ENCODE measurements at regions not wholly inside any gene's neighbourhood (a gene's known extent, or its start where the extent isn't known, plus 50 kb on each side); places are given as distances from the start of the nearest gene placed in this dataset.
"Not testable (repeated sequence)": the region's sequence is repeated elsewhere in the genome, so short reads cannot be mapped to it uniquely, and the experiment has no call there.

DNA sequence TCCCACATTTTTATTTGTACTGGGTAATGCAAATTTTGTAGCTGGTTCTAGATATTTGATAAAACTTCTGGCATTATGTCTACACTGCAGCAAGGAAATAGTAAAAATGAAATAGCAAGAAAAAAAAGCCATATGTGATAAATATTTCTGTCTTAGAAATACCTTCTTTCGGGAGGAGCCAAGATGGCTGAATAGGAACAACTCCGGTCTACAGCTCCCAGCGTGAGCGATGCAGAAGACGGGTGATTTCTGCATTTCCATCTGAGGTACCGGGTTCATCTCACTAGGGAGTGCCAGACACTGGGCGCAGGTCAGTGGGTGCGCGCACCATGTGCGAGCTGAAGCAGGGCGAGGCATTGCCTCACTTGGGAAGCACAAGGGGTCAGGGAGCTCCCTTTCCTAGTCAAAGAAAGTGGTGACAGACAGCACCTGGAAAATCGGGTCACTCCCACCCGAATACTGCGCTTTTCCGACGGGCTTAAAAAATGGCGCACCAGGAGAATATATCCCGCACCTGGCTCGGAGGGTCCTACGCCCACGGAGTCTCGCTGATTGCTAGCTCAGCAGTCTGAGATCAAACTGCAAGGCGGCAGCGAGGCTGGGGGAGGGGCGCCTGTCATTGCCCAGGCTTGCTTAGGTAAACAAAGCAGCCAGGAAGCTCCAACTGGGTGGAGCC is 461.4 kb downstream of the ZWINT start:
- H3K9me3 ChIP-seq (ENCODE audit: control insufficient read depth, low read length); H3K36me3 ChIP-seq (ENCODE audit: control insufficient read depth, insufficient read depth, low read length, severe bottlenecking); DNase-seq (ENCODE audit: low read depth); H3K9ac ChIP-seq (ENCODE audit: low read length); H3K27me3 ChIP-seq (replicated peaks; ENCODE audit: control insufficient read depth, insufficient read depth, low read length); H3K4me3 ChIP-seq (ENCODE audit: low read length); H3K4me1 ChIP-seq (ENCODE audit: control insufficient read depth, insufficient read depth, low read length): not testable (repeated sequence)

GRCh38 chr10:55897490-55897921 is 463.6 kb downstream of the ZWINT start:
- no peak overlapping the region for H3K9ac ChIP-seq (ENCODE audit: low read length)
- no peaks in the 10 kb centered on the region for H3K9me3 ChIP-seq (ENCODE audit: control insufficient read depth, low read length)
- H3K4me1 ChIP-seq (ENCODE audit: control insufficient read depth, insufficient read depth, low read length), result no peaks in the 10 kb centered on the region
- no peaks in the 10 kb centered on the region for H3K27me3 ChIP-seq (replicated peaks; ENCODE audit: control insufficient read depth, insufficient read depth, low read length)
- H3K4me3 ChIP-seq (ENCODE audit: low read length), result no peak overlapping the region
- H3K36me3 ChIP-seq (ENCODE audit: control insufficient read depth, insufficient read depth, low read length, severe bottlenecking), result no peaks in the 10 kb centered on the region
- no peak for DNase-seq (ENCODE audit: low read depth)

DNA sequence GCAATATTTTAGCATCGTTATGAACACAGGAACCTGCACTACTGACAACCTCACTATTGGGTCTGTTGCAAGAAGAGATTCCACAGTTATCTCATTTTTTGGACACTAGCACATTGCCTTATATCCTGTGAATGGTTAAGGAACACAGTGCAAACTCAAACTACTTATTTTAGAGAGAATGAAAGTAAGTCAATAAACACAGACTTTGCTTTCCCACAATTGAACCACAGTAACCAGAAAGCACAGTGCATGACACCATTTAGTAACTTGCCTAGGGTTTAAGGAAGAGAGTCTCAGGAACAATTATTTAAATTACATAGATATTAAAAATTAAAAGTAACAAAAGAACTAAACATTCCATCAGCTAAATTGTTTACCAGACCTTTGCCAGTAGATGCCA is 468.8 kb downstream of the ZWINT start:
- Histone ChIP-seq H3K9ac (ENCODE audit: low read length) (no peak overlapping the region), H3K36me3 (ENCODE audit: control insufficient read depth, insufficient read depth, low read length, severe bottlenecking) (no peaks in the 10 kb centered on the region), H3K4me1 (ENCODE audit: control insufficient read depth, insufficient read depth, low read length) (no peaks in the 10 kb centered on the region), H3K4me3 (ENCODE audit: low read length) (no peak overlapping the region), H3K9me3 (ENCODE audit: control insufficient read depth, low read length) (no peaks in the 10 kb centered on the region), H3K27me3 (replicated peaks; ENCODE audit: control insufficient read depth, insufficient read depth, low read length) (no peaks in the 10 kb centered on the region)
- no peak for DNase-seq (ENCODE audit: low read depth)

DNA sequence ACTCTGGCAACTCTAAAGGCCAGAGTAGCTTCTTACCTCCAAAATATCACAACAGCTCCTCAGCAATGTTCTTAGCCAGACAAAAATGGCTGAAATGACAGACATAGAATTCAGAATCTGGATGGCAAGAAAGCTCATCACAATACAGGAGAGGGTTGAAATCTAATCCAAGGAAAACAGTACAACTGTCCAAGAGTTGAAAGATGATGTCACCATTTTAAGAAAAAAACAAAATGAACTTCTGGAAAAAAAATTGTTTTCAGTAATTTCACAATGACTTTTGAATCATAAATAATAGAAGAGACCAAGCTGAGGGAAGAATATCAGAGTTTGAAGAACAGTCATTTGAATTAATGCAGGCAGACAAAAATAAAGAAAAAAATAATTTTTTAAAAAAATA is 479.5 kb downstream of the ZWINT start:
- H3K36me3 ChIP-seq (ENCODE audit: control insufficient read depth, insufficient read depth, low read length, severe bottlenecking), result no peaks in the 10 kb centered on the region
- no peak for DNase-seq (ENCODE audit: low read depth)

DNA sequence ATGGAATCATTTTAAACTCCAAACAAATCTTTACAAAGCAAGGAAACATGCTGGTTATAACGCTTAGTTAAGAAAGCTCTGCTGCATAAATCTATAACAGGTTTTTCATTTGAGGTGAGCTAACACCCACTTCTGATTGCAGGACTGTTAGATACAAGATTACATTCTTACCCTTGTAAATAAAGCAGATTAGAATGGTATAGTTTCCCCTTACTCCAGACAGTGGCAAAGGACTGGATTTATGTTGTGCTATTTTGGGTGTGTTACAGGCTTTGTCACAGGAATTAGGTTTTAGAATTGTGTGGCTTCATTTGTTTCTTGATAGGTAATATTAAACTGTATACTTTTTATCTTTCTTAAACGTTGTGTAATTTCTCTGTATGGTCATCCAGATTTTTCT is 487.6 kb downstream of the ZWINT start:
- Histone ChIP-seq H3K36me3 (ENCODE audit: control insufficient read depth, insufficient read depth, low read length, severe bottlenecking) (no peaks in the 10 kb centered on the region), H3K27me3 (replicated peaks; ENCODE audit: control insufficient read depth, insufficient read depth, low read length) (no peaks in the 10 kb centered on the region), H3K9ac (ENCODE audit: low read length) (no peak overlapping the region), H3K4me3 (ENCODE audit: low read length) (no peak overlapping the region), H3K4me1 (ENCODE audit: control insufficient read depth, insufficient read depth, low read length) (no peaks in the 10 kb centered on the region), H3K9me3 (ENCODE audit: control insufficient read depth, low read length) (no peaks in the 10 kb centered on the region)
- DNase-seq (ENCODE audit: low read depth), result no peak

More for the DNA sequence above, 479.5 kb downstream of the ZWINT start:
- Histone ChIP-seq H3K9me3 (ENCODE audit: control insufficient read depth, low read length) (no peaks in the 10 kb centered on the region), H3K4me3 (ENCODE audit: low read length) (no peak overlapping the region), H3K27me3 (replicated peaks; ENCODE audit: control insufficient read depth, insufficient read depth, low read length) (no peaks in the 10 kb centered on the region), H3K4me1 (ENCODE audit: control insufficient read depth, insufficient read depth, low read length) (no peaks in the 10 kb centered on the region), H3K9ac (ENCODE audit: low read length) (no peak overlapping the region)

DNA sequence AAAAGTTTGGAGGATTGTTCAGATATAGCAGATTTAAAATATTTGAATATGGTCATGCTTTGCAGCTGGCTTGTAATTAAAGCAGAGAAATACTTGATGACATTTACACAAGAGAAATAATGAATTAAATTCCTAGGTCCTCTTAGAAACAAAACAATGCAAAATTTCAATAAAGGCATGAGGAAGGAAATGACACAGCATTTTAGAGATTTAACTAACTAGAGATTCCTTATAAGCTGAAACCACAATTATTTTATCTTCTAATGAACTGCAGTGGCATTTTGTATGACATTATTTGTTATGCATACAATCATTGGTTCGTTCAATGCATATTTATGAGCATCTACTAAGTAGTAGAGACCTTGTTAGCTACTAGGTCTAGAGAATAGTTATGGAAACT is 490.9 kb downstream of the ZWINT start:
- no peak for DNase-seq (ENCODE audit: low read depth)
- Histone ChIP-seq H3K4me3 (ENCODE audit: low read length) (no peak overlapping the region), H3K36me3 (ENCODE audit: control insufficient read depth, insufficient read depth, low read length, severe bottlenecking) (no peaks in the 10 kb centered on the region), H3K4me1 (ENCODE audit: control insufficient read depth, insufficient read depth, low read length) (no peaks in the 10 kb centered on the region), H3K9ac (ENCODE audit: low read length) (no peak overlapping the region), H3K27me3 (replicated peaks; ENCODE audit: control insufficient read depth, insufficient read depth, low read length) (no peaks in the 10 kb centered on the region), H3K9me3 (ENCODE audit: control insufficient read depth, low read length) (no peaks in the 10 kb centered on the region)

DNA sequence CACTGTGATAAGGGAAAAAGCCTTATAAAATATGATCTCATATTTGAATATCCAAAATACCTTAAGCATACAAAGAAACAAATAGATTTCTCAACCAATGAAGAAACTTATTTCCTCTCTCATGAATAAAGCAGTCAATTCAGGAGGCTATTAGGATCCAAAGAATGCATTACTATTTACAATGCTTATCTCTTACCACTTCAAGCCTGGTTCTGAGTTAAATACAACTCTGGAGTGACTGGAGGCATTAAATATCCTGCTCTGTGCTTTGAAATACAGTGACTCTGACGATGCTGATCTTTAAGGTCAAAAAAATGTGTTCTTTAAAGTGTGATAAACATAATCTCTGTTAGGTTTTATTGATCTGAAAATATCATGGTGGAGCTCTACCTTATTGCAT is 493.2 kb downstream of the ZWINT start:
- Histone ChIP-seq H3K4me1 (ENCODE audit: control insufficient read depth, insufficient read depth, low read length) (no peaks in the 10 kb centered on the region), H3K9me3 (ENCODE audit: control insufficient read depth, low read length) (no peaks in the 10 kb centered on the region), H3K27me3 (replicated peaks; ENCODE audit: control insufficient read depth, insufficient read depth, low read length) (no peaks in the 10 kb centered on the region), H3K9ac (ENCODE audit: low read length) (no peak overlapping the region), H3K4me3 (ENCODE audit: low read length) (no peak overlapping the region), H3K36me3 (ENCODE audit: control insufficient read depth, insufficient read depth, low read length, severe bottlenecking) (no peaks in the 10 kb centered on the region)
- DNase-seq (ENCODE audit: low read depth), result no peak

DNA sequence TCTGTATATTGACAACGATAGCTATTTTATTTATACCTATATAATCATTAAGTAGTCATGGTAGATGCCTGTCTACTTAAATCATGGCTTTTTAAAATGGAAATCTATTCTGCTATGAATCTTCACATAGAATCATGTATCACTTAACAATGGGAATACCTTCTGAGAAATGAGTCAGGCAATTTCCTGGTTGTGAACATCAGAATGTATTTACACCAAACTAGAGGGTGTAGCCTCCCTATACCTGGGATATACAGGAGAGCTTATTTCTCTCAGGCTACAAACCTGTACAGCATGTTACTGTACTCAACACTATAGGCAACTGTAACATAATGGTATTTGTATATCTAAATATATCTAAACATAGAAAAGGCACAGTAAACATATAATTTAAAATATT is 502.3 kb downstream of the ZWINT start:
- no peaks in the 10 kb centered on the region for H3K4me1 ChIP-seq (ENCODE audit: control insufficient read depth, insufficient read depth, low read length)
- H3K4me3 ChIP-seq (ENCODE audit: low read length), result no peak overlapping the region
- H3K9ac ChIP-seq (ENCODE audit: low read length), result no peak overlapping the region
- no peak for DNase-seq (ENCODE audit: low read depth)
- H3K9me3 ChIP-seq (ENCODE audit: control insufficient read depth, low read length), result peaks cover 3% of the 10 kb centered on the region
- H3K27me3 ChIP-seq (replicated peaks; ENCODE audit: control insufficient read depth, insufficient read depth, low read length), result no peaks in the 10 kb centered on the region
- no peaks in the 10 kb centered on the region for H3K36me3 ChIP-seq (ENCODE audit: control insufficient read depth, insufficient read depth, low read length, severe bottlenecking)

- Histone ChIP-seq H3K4me1 (ENCODE audit: control insufficient read depth, insufficient read depth, low read length) (no peaks in the 10 kb centered on the region), H3K9me3 (ENCODE audit: control insufficient read depth, low read length) (no peaks in the 10 kb centered on the region), H3K36me3 (ENCODE audit: control insufficient read depth, insufficient read depth, low read length, severe bottlenecking) (no peaks in the 10 kb centered on the region), H3K4me3 (ENCODE audit: low read length) (no peak overlapping the region), H3K27me3 (replicated peaks; ENCODE audit: control insufficient read depth, insufficient read depth, low read length) (no peaks in the 10 kb centered on the region), H3K9ac (ENCODE audit: low read length) (no peak overlapping the region)
- no peak for DNase-seq (ENCODE audit: low read depth)
Measured at GRCh38 chr10:55852900-55853299, 508.2 kb downstream of the ZWINT start.

- H3K9me3 ChIP-seq (ENCODE audit: control insufficient read depth, low read length), result no peaks in the 10 kb centered on the region
- H3K4me1 ChIP-seq (ENCODE audit: control insufficient read depth, insufficient read depth, low read length), result no peaks in the 10 kb centered on the region
- no peak overlapping the region for H3K4me3 ChIP-seq (ENCODE audit: low read length)
- no peaks in the 10 kb centered on the region for H3K27me3 ChIP-seq (replicated peaks; ENCODE audit: control insufficient read depth, insufficient read depth, low read length)
- H3K36me3 ChIP-seq (ENCODE audit: control insufficient read depth, insufficient read depth, low read length, severe bottlenecking), result no peaks in the 10 kb centered on the region
- no peak overlapping the region for H3K9ac ChIP-seq (ENCODE audit: low read length)
- DNase-seq (ENCODE audit: low read depth), result no peak
Measured at GRCh38 chr10:55837273-55837672, 523.8 kb downstream of the ZWINT start.

DNA sequence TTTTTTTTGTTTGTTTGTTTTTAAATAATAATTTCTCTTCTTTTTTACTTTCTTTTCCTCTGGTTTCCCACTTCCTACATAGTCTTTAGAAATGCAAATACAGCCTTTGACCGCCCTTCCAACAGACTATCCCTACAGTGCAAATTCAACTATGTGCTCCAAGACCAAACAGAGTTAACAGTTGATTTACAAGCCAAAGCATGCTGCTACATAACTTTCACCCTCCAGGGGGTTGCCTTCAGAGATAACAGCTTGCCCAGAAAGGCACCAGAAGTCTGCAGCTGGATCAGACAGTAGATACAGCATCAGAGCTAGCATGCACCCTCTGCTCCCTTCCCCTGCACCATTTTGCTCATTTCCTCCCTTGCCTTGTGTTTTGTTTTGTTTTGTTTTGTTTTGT is 539.0 kb downstream of the ZWINT start:
- Histone ChIP-seq H3K9me3 (ENCODE audit: control insufficient read depth, low read length) (no peaks in the 10 kb centered on the region), H3K36me3 (ENCODE audit: control insufficient read depth, insufficient read depth, low read length, severe bottlenecking) (no peaks in the 10 kb centered on the region), H3K9ac (ENCODE audit: low read length) (no peak overlapping the region), H3K4me3 (ENCODE audit: low read length) (no peak overlapping the region), H3K4me1 (ENCODE audit: control insufficient read depth, insufficient read depth, low read length) (no peaks in the 10 kb centered on the region), H3K27me3 (replicated peaks; ENCODE audit: control insufficient read depth, insufficient read depth, low read length) (no peaks in the 10 kb centered on the region)
- no peak for DNase-seq (ENCODE audit: low read depth)

DNA sequence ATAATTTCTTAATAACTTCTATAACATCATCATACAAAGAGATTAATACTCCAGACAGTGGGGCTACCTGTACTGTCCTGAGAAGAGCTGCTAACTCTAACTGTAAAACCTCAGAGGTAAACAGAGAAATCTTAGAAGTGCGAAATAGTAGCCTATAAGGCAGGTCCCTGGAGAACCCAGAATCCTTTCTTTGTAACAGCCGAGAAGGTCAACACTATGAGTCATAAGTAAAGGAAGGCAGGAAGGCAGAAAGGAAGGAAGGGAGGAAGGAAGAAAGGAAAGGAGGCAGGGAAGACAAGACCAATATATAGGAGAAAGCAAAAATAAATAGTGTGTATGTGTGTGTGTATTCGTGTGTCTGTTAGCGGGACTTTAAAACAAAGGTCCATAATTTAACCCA is 540.6 kb downstream of the ZWINT start:
- Histone ChIP-seq H3K4me3 (ENCODE audit: low read length) (no peak overlapping the region), H3K9ac (ENCODE audit: low read length) (no peak overlapping the region), H3K4me1 (ENCODE audit: control insufficient read depth, insufficient read depth, low read length) (no peaks in the 10 kb centered on the region), H3K27me3 (replicated peaks; ENCODE audit: control insufficient read depth, insufficient read depth, low read length) (no peaks in the 10 kb centered on the region), H3K9me3 (ENCODE audit: control insufficient read depth, low read length) (peaks cover 3% of the 10 kb centered on the region), H3K36me3 (ENCODE audit: control insufficient read depth, insufficient read depth, low read length, severe bottlenecking) (no peaks in the 10 kb centered on the region)
- no peak for DNase-seq (ENCODE audit: low read depth)

Data from adipocyte (in vitro differentiated cells).